ENCODE measurements at regions not wholly inside any gene's neighbourhood (a gene's known extent, or its start where the extent isn't known, plus 50 kb on each side); places are given as distances from the start of the nearest gene placed in this dataset.

DNA sequence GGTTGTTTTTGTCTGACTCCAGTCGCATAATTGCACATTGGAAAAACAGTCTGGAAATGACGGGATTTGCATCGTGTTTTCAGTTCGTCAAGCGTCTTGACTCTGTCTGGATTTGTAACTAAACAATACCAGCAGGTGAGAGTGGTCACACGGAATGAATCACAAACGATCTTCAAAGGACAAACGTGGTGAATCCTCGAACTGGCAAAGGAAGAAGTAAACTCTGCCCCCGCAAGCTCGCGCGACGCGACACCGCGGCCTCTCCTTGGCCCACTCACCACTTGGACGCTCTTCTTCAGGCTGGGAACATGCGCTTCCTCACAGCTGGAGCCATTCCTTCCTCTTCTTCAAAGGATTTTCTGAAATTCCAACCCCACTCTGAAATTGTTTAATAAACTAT lies 352.6 kb downstream of the THBS2 start:
- intact Hi-C loops (cut with micrococcal nuclease), result no loop called here

DNA sequence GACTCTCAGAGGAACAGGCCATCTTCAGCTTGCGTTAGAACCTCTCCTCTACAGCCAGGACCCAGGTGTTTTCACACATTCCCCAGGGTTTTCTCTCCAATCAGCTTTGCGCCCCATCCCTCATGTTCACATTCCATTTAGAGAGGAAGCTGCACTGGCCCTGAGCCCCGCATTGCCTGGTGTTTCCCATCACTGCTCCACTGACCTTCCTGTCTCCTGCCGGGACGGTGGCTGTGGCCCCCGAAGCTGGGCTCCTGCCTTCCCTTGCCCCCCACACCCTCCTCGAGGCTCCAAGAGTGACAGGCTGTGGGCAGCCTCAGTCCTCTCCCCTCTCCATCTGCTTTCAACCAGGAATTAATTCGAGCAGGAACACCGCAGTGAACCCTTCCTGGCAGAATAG lies 357.3 kb downstream of the THBS2 start:
- Mint-ChIP-seq H3K4me3 (ENCODE audit: low read depth) (no peak overlapping the region), H3K4me1 (ENCODE audit: low read depth) (peaks cover 16% of the 10 kb centered on the region), H3K27me3 (ENCODE audit: low read depth) (peaks cover 11% of the 10 kb centered on the region), H3K27ac (no peak overlapping the region), H3K9me3 (no peaks in the 10 kb centered on the region), H3K36me3 (ENCODE audit: low read depth) (no peaks in the 10 kb centered on the region)
- no peak for DNase-seq (ENCODE audit: low spot score)
- intact Hi-C loops (cut with micrococcal nuclease), result loop anchor here (10.0 kb wide), 1 partner anchor 1638 kb away; no protein-coding TSS in a partner anchor

More for the DNA sequence above, 352.6 kb downstream of the THBS2 start:
- H3K27me3 Mint-ChIP-seq (ENCODE audit: low read depth), result peaks cover 11% of the 10 kb centered on the region
- DNase-seq (ENCODE audit: low spot score), result no peak
- no peak overlapping the region for H3K27ac Mint-ChIP-seq
- H3K4me1 Mint-ChIP-seq (ENCODE audit: low read depth), result peaks cover 3% of the 10 kb centered on the region
- no peaks in the 10 kb centered on the region for H3K36me3 Mint-ChIP-seq (ENCODE audit: low read depth)
- H3K9me3 Mint-ChIP-seq, result no peaks in the 10 kb centered on the region
- no peak overlapping the region for H3K4me3 Mint-ChIP-seq (ENCODE audit: low read depth)

DNA sequence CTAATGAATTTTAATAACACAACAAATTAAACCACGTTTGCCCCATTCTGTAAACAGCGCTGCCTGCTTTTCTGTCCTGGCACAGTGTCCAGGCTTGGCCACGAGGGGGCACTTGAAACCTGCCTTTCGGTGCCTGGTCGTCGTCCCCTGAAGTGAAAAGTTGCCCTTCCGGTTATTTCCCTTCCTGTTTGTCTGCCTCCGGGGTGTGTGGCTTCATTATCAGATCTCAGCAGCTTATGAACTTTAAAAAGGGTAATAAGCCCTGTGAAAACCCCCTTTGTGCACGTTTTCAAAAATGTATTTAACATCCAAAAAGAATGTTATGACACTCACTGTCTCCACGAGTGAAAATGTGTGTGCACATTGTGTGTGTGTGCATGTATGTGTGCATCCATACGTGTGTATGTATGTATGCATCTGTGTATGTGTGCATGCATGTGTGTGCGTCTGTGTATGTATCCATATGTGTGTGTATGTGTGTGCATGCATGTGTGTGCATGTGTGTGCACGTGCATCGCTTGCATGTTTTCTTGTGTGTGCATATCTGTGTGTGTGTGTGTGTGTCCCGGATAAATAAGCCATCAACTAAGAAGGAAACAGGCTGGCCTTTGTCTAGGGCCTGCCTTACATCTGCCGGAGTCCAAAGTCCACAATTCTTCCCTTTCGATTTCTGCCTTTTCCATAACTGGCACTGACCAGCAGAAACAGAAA lies 358.4 kb downstream of the THBS2 start:
- Mint-ChIP-seq H3K4me1 (ENCODE audit: low read depth) (peaks cover 16% of the 10 kb centered on the region), H3K27me3 (ENCODE audit: low read depth) (peaks cover 11% of the 10 kb centered on the region), H3K9me3 (no peaks in the 10 kb centered on the region), H3K27ac (no peak overlapping the region), H3K36me3 (ENCODE audit: low read depth) (no peaks in the 10 kb centered on the region), H3K4me3 (ENCODE audit: low read depth) (no peak overlapping the region)
- DNase-seq (ENCODE audit: low spot score), result peak; percentile 70
- intact Hi-C loops (cut with micrococcal nuclease), result loop anchor here (10.0 kb wide), 1 partner anchor 1640 kb away; no protein-coding TSS in a partner anchor

DNA sequence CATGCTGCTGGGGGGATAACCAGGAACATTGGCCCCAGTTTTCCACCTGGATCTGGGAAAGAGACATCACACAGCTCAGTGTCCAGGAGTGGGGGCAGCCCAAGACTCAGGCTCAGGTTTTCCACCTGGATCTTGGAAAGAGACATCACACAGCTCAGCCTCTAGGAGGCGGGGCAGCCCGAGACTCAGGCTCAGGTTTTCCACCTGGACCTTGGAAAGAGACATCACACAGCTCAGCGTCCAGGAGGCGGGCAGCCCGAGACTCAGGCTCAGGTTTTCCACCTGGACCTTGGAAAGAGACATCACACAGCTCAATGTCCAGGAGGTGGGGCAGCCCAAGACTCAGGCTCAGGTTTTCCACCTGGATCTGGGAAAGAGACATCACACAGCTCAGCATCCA lies 361.6 kb downstream of the THBS2 start:
- H3K4me3 Mint-ChIP-seq (ENCODE audit: low read depth), result no peak overlapping the region
- no peak overlapping the region for H3K27ac Mint-ChIP-seq
- no peaks in the 10 kb centered on the region for H3K27me3 Mint-ChIP-seq (ENCODE audit: low read depth)
- no peak for DNase-seq (ENCODE audit: low spot score)
- intact Hi-C loops (cut with micrococcal nuclease), result loop anchor here (10.0 kb wide), 1 partner anchor 1643 kb away; no protein-coding TSS in a partner anchor
- H3K36me3 Mint-ChIP-seq (ENCODE audit: low read depth), result no peaks in the 10 kb centered on the region
- peaks cover 16% of the 10 kb centered on the region for H3K4me1 Mint-ChIP-seq (ENCODE audit: low read depth)
- H3K9me3 Mint-ChIP-seq, result no peaks in the 10 kb centered on the region

DNA sequence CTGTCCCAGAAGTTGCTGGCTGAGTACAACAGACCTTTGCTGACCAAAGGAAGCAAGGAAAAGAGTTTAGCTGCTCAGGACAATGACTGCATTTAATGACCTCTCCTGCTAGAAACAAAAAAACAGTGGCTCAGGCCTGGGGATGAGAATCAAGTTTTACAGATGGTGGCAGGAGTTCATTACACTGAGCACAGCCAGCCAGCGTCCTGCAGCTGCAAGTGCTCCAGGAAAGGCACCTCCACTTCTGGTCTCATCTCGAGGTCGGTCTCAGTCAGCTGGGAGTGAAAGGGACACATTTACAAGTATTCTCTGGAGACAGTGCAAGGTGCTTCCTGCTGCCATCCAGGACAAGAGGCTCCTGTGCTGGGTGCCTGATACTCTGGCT lies 362.7 kb downstream of the THBS2 start:
- Mint-ChIP-seq H3K27ac (no peak overlapping the region), H3K4me3 (ENCODE audit: low read depth) (no peak overlapping the region), H3K9me3 (no peaks in the 10 kb centered on the region), H3K36me3 (ENCODE audit: low read depth) (no peaks in the 10 kb centered on the region), H3K27me3 (ENCODE audit: low read depth) (no peaks in the 10 kb centered on the region), H3K4me1 (ENCODE audit: low read depth) (peaks cover 13% of the 10 kb centered on the region)
- intact Hi-C loops (cut with micrococcal nuclease), result loop anchor here (10.0 kb wide), 1 partner anchor 1644 kb away; no protein-coding TSS in a partner anchor
- DNase-seq (ENCODE audit: low spot score), result no peak

DNA sequence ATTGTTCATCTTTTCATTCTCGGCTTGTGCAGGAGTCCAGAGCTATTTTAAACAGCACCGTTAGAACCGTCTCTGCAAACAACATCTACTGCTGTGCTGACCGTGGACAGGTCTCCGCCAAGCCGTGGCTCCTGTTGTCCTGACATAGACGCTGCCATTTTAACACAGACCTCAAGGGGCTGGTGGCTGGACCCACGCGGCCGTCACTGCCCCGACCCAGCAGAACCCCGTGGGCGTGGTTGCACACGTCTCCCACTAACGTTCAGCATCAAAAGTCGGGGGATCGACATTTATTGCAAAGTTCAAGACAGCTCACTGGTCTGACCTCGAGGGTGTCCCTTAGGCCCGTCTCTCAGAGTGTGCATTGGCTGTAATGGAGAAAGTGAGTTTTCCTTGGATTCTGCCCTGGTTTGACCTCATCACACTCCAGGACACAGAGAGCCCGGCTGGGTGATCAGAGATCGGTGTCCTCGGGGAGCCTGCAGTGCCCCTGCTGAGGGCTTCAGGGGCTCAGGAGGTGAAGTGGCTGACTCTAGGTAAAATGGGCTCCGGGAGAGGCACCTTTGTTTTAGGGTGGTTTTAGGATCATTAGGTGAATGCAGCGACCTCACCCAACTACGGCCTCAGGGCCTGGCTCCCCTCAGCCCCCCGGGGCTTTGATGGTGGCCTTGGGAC lies 363.2 kb downstream of the THBS2 start:
- intact Hi-C loops (cut with micrococcal nuclease), result loop anchor here (10.0 kb wide), 1 partner anchor 1644 kb away; no protein-coding TSS in a partner anchor
- H3K36me3 Mint-ChIP-seq (ENCODE audit: low read depth), result no peaks in the 10 kb centered on the region
- H3K4me3 Mint-ChIP-seq (ENCODE audit: low read depth), result no peak overlapping the region
- no peak for DNase-seq (ENCODE audit: low spot score)
- no peaks in the 10 kb centered on the region for H3K27me3 Mint-ChIP-seq (ENCODE audit: low read depth)
- no peaks in the 10 kb centered on the region for H3K9me3 Mint-ChIP-seq
- H3K4me1 Mint-ChIP-seq (ENCODE audit: low read depth), result peaks cover 9% of the 10 kb centered on the region
- H3K27ac Mint-ChIP-seq, result no peak overlapping the region

DNA sequence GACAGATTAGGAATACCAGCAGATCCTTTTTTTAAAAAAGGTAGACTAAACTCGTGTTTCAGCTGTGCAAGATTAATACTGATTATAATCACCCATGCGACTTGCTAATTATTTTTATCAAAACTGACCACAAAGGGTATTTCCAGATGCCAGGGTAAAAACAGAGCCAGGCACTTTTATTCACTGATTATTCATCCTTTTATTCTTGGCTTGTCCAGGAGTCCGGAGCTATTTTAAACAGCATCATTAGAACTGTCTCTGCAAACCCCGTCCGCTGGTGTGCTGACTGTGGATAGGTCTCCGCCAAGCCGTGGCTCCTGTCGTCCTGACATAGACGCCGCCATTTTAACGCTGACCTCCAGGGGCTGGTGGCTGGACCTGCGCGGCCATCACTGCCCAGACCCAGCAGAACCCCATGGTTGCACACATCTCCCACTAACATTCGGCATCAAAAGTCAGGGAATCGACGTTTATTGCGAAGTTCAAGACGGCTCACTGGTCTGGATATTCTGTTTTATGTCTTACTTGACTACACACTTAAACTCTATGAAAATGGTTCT lies 364.8 kb downstream of the THBS2 start:
- no peak for DNase-seq (ENCODE audit: low spot score)
- no peaks in the 10 kb centered on the region for H3K9me3 Mint-ChIP-seq
- H3K27ac Mint-ChIP-seq, result no peak overlapping the region
- H3K4me1 Mint-ChIP-seq (ENCODE audit: low read depth), result peaks cover 7% of the 10 kb centered on the region
- intact Hi-C loops (cut with micrococcal nuclease), result no loop called here
- no peaks in the 10 kb centered on the region for H3K36me3 Mint-ChIP-seq (ENCODE audit: low read depth)
- no peak overlapping the region for H3K4me3 Mint-ChIP-seq (ENCODE audit: low read depth)
- no peaks in the 10 kb centered on the region for H3K27me3 Mint-ChIP-seq (ENCODE audit: low read depth)

DNA sequence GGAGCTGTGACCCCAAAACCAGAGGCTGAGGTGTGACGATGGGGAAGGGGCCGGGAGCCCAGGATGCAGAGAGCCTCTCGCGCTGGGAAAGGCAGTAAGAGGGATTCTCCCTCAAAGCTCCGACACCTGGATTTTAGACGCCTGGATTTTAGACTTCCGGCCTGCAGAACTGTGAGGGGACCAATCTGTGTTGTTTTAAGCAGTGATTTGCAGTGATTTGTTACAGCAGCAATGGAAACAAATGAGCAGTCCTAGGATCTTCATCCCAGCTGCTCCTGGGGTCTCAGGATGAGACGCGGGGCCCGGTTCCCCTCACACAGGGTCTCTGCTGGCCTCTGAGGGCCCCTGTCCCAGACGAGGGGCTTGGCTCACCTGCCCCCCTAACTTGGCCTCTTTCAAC lies 365.5 kb downstream of the THBS2 start:
- DNase-seq (ENCODE audit: low spot score), result no peak
- H3K9me3 Mint-ChIP-seq, result no peaks in the 10 kb centered on the region
- peaks cover 8% of the 10 kb centered on the region for H3K4me1 Mint-ChIP-seq (ENCODE audit: low read depth)
- H3K4me3 Mint-ChIP-seq (ENCODE audit: low read depth), result no peak overlapping the region
- intact Hi-C loops (cut with micrococcal nuclease), result no loop called here
- no peaks in the 10 kb centered on the region for H3K36me3 Mint-ChIP-seq (ENCODE audit: low read depth)
- H3K27me3 Mint-ChIP-seq (ENCODE audit: low read depth), result no peaks in the 10 kb centered on the region
- no peak overlapping the region for H3K27ac Mint-ChIP-seq

DNA sequence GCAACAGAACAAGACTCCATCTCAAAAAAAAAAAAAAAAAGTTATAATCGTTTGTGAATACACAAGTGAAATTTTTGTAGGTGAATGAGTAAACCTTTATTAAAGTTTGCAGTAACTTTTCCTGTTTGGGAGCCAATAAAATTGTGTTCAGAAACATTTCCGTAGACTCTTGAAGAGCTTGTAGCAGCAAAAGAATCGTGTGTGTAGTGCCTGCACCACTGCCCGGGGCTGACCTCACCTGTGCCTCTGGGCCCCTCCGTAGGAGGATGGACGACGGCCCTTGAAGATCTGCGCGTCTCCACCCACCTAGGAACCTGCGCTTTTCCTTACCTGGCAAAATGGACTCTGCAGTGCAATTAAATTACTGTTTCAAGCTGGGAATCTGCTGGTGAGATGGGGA lies 366.0 kb downstream of the THBS2 start:
- Mint-ChIP-seq H3K4me1 (ENCODE audit: low read depth) (peaks cover 8% of the 10 kb centered on the region), H3K27me3 (ENCODE audit: low read depth) (peaks cover 2% of the 10 kb centered on the region), H3K36me3 (ENCODE audit: low read depth) (no peaks in the 10 kb centered on the region), H3K9me3 (no peaks in the 10 kb centered on the region), H3K4me3 (ENCODE audit: low read depth) (no peak overlapping the region), H3K27ac (no peak overlapping the region)
- no peak for DNase-seq (ENCODE audit: low spot score)
- intact Hi-C loops (cut with micrococcal nuclease), result no loop called here

DNA sequence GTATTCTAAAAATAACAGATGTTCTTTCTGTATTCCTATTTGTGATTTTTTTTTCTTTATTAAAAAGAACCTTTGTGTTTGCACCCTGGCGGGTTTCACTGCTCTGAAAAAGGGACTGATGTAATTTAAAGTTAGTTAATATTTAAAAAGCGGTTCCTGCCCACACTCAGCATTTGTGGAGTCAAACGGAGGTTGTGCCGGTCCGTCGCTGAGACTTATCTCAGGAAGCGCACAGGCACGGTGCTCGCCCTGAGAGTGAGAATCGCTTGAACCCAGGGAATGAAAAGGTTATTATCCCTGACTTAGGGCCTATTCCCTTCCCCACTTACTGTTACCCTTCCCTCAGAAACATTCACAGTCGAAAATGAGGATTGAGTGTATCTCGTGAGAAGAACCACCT lies 366.7 kb downstream of the THBS2 start:
- Mint-ChIP-seq H3K4me1 (ENCODE audit: low read depth) (peaks cover 8% of the 10 kb centered on the region), H3K27ac (no peak overlapping the region), H3K4me3 (ENCODE audit: low read depth) (no peak overlapping the region), H3K36me3 (ENCODE audit: low read depth) (no peaks in the 10 kb centered on the region), H3K9me3 (no peaks in the 10 kb centered on the region), H3K27me3 (ENCODE audit: low read depth) (peaks cover 2% of the 10 kb centered on the region)
- intact Hi-C loops (cut with micrococcal nuclease), result no loop called here
- DNase-seq (ENCODE audit: low spot score), result no peak

DNA sequence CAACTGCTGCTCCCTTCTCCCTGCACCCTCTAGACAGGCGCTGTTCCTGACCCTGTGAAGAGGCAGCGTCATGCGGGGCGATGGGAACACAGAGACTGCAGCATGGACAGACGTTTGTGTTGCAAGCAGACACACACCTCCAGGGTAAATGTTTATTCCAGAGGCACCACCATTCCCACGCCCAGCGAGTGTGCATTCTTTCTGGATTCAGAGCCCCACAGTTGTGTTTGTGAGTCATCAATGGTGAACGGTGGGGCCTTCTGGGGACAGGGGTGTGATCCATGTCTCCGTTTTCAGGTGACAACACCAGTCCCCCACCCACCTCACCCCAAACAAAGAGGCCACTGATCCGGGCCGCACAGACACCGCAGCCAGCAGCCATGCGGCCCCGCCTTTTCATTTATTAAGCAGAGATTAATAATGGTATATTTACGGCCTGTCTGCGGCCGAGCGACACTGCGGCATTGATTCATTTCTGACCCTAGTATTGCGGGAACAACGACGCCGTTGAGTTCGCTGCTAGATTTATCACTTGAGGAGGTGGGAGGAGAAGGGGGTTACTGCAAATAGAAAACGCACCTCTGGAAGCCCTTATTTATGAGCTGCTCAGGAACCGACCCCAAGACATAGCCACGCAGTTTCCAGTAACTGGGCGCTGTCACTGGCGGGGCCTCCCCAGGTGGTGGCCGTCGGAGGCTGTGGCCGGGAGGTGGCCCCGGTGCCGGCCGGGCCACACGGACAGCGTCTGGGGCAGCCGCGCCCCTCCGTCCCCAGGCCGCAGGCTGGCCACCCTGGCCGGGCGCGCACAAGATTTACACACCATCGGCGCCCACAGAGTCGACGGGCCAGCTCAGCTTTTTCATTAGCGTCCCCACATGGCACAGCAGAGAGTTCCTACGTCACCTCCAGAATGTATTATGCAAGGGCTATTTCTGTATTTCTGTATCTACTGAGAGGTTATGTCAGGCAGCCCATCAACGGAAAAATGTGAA lies 367.6 kb downstream of the THBS2 start:
- Mint-ChIP-seq H3K27me3 (ENCODE audit: low read depth) (peaks cover 2% of the 10 kb centered on the region), H3K9me3 (no peaks in the 10 kb centered on the region), H3K4me1 (ENCODE audit: low read depth) (peaks cover 8% of the 10 kb centered on the region), H3K4me3 (ENCODE audit: low read depth) (no peak overlapping the region), H3K27ac (no peak overlapping the region), H3K36me3 (ENCODE audit: low read depth) (no peaks in the 10 kb centered on the region)
- intact Hi-C loops (cut with micrococcal nuclease), result no loop called here
- DNase-seq (ENCODE audit: low spot score), result no peak

DNA sequence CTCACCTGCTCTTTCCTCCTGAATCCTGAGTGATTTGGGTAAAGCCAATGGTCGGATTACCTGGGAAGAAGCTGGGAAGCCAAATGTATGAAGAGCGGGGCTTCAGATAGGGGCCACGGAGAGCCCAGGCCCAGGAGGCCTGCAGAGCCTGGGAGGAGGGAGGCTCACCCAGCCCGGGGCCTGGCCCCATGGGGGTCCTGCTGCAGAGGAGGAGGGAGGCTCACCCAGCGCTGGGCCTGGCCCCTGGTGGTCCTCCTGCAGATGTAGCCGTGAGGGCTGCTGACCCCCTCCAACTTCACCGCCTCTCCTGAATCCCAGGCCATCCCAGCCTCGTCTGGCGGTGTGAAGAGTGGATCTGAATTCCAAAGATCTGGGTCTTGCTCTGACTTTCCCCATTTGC lies 368.4 kb downstream of the THBS2 start:
- Mint-ChIP-seq H3K27me3 (ENCODE audit: low read depth) (peaks cover 2% of the 10 kb centered on the region), H3K4me3 (ENCODE audit: low read depth) (no peak overlapping the region), H3K36me3 (ENCODE audit: low read depth) (no peaks in the 10 kb centered on the region), H3K9me3 (no peaks in the 10 kb centered on the region), H3K27ac (no peak overlapping the region), H3K4me1 (ENCODE audit: low read depth) (peaks cover 8% of the 10 kb centered on the region)
- intact Hi-C loops (cut with micrococcal nuclease), result no loop called here
- DNase-seq (ENCODE audit: low spot score), result no peak

Measured in activated T-helper 2 cell treated with anti-CD3 and anti-CD28 coated beads, Interferon-gamma antibody, Interleukin-2, Interleukin-4, amounts not matched to agents 10 μg/mL and 5 μg/mL and 100 μg/mL, durations not matched to agents 14 hours and 24 hours and 36 hours (primary cell).